Activated CD4-positive, CD25-positive, alpha-beta regulatory T cell treated with anti-CD3 and anti-CD28 coated beads, Interleukin-2, amount 50 U/mL, for 72 hours (primary cell): ENCODE measurements at regions not wholly inside any gene's neighbourhood (a gene's known extent, or its start where the extent isn't known, plus 50 kb on each side); places are given as distances from the start of the nearest gene placed in this dataset.
"Not testable (repeated sequence)": the region's sequence is repeated elsewhere in the genome, so short reads cannot be mapped to it uniquely, and the experiment has no call there.

Source experiments
- DNase-seq: peaks from one replicate; pipeline ENCODE4 v3.0.0; 2021

- peak; percentile 80 for DNase-seq
Observed at GRCh38 chr20:25862967-25863530, 166.4 kb upstream of the ZNF337 start.

DNA sequence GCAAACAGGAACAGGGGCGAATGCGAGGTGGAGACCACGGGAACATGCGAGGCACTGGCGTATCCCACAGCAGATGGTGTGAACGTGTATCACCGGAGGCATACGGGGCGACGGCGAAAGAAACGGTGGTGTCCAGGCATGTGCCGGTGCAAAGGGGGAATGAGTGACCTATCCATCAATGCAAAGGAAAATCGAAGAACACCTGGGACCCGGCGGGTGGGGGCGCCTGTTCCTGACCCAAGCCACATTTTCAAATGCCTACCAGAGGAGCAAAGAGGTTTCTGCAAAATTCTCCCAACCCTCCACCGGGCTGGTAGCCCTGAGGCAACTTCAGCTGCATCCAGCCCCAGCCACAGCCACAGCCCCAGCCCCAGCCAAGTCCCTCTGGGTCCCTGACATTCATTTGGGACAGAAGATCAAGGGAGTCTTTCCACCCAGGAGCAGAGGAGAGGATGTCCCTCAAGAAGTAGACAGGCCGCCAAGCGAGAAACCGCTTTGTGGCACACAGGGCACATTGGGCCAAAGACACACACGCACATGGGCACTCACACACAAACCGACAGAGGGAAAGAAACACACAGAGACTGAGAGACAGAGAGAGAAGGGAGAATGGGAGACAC, 164.0 kb upstream of the ZNF337 start:
- no peak for DNase-seq

- peak; percentile 62 for DNase-seq
Observed at GRCh38 chr20:25859649-25860530, 163.2 kb upstream of the ZNF337 start.

- no peak for DNase-seq
Observed at GRCh38 chr20:25858495-25859425, 162.1 kb upstream of the ZNF337 start.

DNA sequence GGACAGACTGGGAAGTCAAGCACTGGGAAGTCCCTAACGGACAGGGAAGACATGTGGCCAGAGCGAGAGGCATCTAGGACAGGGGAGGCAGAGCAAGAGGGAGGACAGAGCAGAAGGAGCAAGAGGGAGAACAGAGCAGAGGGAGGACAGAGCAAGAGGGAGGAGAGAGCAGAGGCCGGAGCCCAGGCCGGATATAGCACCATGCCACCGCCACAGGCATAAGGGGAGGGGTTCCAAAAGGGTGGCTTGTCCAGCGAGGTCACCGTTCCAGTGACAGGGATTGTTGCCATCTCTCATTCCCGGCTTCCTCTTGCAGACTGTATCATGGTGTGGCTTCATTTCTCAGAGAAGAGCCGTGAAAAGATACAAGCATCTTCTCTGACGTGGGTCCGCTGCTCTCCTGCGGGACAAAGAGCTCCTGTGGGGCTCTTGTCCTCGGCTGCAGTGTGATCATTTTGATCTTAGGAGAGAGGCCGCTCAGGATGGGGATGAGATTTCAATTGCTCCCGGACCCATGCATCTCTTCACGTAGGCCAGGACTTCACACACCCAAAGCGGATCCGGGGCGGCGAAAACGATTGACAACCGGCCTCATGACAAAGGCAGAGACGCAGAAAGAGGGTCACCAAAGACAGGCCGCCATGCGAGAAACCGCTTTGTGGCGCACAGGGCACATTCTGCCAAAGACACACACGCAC, 160.6 kb upstream of the ZNF337 start:
- not testable (repeated sequence) for DNase-seq

GRCh38 chr20:25856256-25856884, 159.7 kb upstream of the ZNF337 start:
- DNase-seq, result no peak

- DNase-seq, result not testable (repeated sequence)
Observed at GRCh38 chr20:25855451-25856156, 159.0 kb upstream of the ZNF337 start.

- not testable (repeated sequence) for DNase-seq
Observed at GRCh38 chr20:25854666-25855065, 158.0 kb upstream of the ZNF337 start.

DNA sequence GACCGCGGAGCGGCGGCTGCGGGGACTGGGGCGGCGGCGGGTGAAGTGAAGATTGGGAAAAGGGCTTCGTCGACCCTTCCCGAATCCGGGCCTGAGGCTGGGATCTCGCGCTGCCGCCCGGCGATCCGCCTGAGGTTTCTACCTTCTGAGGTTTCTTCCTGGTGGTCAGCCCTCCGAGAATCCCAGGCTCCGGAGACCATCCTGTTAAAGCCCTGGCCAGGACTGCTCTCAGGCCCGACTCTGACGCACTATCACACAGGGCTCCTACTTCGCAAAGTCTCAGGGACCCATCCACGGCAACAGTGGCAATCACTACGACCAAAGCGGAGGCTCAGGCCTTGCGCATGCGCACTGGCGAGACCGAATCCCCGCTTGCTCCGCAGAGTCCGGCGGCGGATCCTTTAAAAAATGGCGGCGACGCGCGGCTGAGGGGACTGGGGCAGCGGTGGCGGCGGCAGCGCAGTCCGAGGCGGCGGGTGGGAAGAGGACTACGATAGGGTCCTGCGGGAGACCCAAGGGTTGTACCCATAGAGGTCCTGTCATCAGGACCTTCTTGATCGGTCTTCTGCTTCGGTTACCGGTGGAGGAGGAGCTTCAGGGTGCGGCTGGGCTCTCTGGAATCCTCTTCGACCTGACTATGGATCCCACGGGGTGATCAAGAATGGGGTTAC, 157.2 kb upstream of the ZNF337 start:
- DNase-seq, result peak; percentile 77

- not testable (repeated sequence) for DNase-seq
Observed at GRCh38 chr20:25852968-25853717, 156.5 kb upstream of the ZNF337 start.

DNA sequence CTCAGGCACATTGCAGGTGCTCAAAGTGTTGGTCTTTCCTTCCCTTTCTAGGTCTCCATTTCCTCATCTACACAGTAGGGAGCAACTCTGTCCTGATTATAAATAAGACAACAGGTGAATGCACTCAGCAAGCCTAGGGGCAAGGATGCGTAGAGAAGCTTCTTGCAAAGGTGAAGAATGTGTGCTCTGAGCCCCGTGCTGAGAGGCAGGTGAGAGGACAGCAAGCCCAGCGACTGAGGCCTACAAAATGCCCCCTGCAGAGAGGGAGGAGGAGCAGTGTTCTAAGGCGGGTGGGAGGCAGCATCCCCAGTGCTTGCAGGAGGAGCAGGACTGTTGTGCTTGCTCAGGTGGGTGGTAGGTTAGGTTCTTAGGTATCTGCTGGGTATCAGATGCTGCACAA, 153.5 kb upstream of the ZNF337 start:
- DNase-seq, result not testable (repeated sequence)

DNA sequence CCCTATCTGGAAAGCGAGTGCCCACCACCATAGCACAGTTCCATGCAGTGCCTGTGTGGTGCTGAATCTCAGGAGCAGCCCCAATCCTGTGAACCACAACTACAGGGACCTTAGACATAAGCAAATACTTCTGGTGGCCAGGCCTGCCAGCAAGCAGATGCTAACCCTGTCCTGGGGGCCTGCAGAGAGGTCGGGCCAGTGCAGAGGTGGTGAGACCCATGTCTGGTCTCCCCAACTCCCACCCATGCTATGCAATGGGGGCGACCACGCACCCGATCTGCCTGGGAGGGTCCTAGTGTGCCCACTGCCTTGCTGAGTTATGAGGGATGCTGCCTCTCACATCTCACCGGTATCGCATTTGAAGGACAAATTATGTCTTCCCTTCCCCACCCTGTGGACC, 151.6 kb upstream of the ZNF337 start:
- no peak for DNase-seq

GRCh38 chr20:25844640-25845039, 148.0 kb upstream of the ZNF337 start:
- not testable (repeated sequence) for DNase-seq

GRCh38 chr20:25813511-25813910, 116.9 kb upstream of the ZNF337 start:
- not testable (repeated sequence) for DNase-seq

GRCh38 chr20:25798174-25798993, 101.7 kb upstream of the ZNF337 start:
- not testable (repeated sequence) for DNase-seq

GRCh38 chr20:25797062-25797461, 100.4 kb upstream of the ZNF337 start:
- not testable (repeated sequence) for DNase-seq

DNA sequence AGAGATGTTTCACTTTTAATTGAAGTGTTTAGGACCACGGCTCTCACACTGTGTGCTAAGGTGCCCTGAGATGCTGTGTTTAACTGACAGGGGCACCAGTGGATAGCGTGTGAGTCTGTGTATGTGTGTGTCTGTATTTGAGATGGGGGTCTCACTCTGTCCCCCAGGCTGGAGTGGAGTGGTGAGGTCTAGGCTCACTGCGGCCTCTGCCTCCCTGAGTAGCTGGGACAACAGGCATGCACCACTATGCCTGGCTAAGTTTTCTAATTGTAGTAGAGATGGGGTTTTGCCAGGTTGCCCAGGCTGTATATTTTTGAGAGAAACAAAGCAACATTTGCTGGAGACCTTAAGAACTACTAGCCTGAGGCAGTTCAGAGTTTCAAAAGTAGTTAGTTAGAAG, 80.6 kb upstream of the ZNF337 start:
- DNase-seq, result not testable (repeated sequence)

- not testable (repeated sequence) for DNase-seq
Observed at GRCh38 chr20:25774711-25775110, 78.1 kb upstream of the ZNF337 start.

GRCh38 chr20:25774203-25774602, 77.5 kb upstream of the ZNF337 start:
- DNase-seq, result not testable (repeated sequence)
